HG03378 (cell line): ENCODE measurements at regions not wholly inside any gene's neighbourhood (a gene's known extent, or its start where the extent isn't known, plus 50 kb on each side); places are given as distances from the start of the nearest gene placed in this dataset.

Source experiments
- ATAC-seq: cut with Tn5 transposase; IDR thresholded peaks from one replicate; pipeline ENCODE4 v1.9.1; 2021; ENCODE audit warnings: mild to moderate bottlenecking, moderate library complexity; ENCODE audit not compliant: unreplicated experiment

- no peak for ATAC-seq
Observed at GRCh38 chr15:39486621-39487457, 94.0 kb upstream of the THBS1 start.

GRCh38 chr15:39487458-39487735, 93.5 kb upstream of the THBS1 start:
- ATAC-seq, result no peak

DNA sequence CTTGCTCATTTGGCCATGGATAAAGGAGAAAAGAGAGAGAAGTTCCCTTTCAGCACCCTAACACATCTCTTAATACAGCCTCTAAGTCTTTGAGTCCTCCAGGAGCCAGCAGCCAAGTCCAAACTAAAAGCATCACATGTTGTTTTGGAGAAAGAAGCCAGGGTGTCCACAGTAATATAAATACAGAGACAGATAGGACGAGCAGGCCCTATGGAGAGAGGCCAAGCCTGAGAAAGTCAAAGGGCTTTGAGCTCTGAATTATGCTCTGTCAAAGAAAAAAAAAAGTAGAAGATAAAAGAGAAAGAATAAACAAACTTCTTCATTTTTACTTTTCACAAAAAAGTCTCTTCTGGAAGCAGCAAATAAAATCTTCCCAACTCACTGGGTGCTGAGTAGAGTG, 92.4 kb upstream of the THBS1 start:
- no peak for ATAC-seq

GRCh38 chr15:39488961-39489360, 91.9 kb upstream of the THBS1 start:
- no peak for ATAC-seq

DNA sequence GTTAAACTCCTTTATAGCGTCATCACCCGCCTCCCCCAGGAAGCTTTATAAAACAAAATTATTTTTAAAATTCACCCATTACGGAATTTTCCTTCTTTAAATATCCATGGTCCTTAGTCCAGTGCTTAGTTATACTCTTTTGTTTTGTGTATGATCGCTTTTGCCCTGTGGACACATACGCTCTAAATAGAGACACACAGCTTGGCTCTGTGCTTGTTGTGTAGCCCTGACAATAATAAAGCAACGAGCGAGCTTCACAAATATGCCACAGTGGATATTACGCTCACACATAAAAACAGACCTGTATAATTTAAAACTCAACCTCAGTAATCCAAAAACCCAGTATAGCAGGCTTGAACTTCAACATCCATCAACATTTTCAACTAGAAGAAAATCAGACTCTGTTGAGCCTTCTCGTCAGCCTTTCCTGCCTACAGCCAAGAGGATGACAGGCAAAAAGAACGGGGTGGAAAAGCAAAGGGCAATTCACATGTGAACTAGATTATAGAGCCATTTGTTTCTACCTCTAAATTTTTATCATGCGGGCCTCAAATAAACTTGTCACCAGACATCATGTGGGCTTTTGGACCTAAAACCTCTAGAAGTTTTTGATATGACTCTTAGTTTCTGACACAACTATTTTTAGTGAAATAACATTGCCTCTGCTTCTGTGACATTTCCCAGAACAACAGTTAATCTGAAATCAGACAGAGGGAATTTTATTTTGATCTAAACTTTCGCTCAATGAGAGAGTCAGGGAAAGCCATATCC, 89.6 kb upstream of the THBS1 start:
- no peak for ATAC-seq

GRCh38 chr15:39491886-39492490, 88.9 kb upstream of the THBS1 start:
- no peak for ATAC-seq

DNA sequence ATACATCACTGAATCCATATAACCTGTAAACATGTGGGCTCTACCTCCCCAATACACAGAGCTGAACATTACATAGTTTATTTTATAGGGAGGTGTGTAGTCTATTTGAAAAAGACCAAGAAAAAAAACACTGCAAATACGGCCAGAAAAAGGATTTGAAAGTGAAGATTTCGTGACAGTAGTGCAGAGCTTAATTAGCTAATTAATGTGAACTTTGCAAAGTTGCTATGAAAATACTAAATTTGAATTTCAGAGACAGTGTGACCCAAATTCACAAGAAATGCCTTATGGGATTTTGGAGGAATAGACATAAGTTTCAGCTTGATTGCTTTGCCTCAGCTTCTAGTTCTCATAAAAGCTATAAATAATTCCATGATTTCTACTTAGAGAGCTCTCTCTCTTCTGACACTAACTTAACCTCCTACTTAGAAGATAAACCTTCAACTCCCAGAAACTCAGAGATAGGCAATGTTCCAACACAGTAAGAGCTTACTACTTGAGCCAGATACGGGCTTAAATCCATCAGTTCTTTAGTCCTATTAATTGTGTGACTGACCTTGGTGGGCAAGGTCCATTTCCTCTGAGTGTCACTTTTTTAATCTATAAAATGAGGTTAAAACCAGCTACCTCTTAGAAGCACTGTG, 87.3 kb upstream of the THBS1 start:
- no peak for ATAC-seq

- no peak for ATAC-seq
Observed at GRCh38 chr15:39494462-39494861, 86.4 kb upstream of the THBS1 start.

DNA sequence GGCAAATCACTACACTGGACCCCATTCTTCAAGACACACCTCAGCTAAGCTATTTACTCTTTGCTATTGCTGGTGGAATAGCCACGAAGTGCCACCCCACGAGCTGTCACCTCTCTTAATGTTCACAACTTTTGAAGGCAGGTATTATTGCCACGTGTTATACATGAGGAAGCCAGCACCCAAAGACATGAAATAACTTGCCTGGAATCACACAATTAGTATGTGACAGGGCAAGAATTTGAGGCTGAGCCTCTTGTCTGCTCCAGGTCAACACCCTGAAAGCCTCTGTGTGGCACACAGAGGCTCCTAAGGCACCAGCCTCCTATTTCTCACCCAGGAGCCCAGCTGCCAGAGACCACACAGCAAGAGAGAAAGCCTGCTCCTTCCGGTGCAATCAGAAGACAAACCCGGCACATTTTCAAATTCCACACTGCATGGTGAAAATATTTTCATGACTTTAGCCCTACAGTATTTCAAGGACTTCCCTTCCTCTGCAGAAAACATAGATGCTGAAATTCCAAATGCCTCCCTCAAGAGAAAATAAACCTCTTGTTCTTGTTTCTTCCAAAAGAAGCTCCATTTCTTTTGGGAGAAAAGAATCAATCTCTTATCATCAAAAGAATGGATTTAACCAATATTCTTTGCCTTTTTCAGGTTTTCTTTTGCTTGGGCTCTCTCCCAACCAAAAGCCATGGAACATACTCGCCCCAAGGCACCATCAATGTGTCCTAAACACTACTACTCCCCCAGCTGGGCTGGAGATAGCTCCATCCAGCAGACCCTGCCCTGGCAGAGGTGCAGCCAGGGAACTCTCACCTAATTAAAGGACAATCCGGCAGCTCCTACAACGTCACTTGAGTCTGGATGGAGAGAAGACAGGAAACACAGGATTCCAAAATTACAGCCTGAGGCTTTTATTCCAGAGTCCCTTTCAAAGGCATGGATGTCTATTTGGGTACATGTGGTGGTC, 84.7 kb upstream of the THBS1 start:
- ATAC-seq, result no peak

GRCh38 chr15:39497016-39497758, 83.7 kb upstream of the THBS1 start:
- no peak for ATAC-seq

GRCh38 chr15:39497759-39498565, 82.9 kb upstream of the THBS1 start:
- ATAC-seq, result no peak

GRCh38 chr15:39498629-39499028, 82.2 kb upstream of the THBS1 start:
- no peak for ATAC-seq

DNA sequence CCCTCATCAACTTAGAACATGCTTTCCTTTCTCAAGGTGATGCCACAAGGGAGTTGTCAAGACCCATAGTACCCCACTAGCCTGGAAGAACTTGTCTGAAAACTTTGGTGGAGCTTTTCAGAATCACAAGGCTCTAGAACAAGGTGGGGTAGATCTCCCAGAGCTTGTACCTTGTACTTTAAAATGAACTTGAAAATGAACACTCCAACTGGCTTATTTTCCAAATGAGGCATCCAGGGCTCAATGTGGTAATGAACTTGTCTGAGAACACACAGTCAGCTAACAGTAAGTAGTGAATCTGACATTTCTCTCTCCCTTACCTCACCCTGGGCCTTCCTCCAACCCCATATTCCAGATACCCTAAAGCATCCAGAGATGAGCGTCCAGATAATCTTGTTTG, 81.8 kb upstream of the THBS1 start:
- no peak for ATAC-seq

DNA sequence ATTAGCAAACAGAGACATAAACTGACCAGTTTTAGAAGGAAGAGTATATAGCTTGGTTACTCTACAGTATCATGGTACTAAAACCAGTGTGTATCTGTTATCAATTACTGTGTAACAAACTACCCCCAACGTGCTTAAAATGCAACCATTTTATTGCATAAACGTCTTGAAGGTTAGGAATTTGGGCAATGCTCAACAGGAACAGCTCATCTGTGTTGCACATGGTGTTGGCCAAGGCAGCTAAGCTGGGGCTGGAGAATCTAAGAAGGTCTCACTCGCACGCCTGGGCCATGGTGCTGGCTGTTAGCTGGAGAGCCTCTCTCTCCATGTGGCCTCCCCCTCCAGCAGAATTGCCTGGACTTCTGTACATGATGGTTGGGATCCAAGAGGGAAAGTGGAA, 81.2 kb upstream of the THBS1 start:
- ATAC-seq, result no peak

GRCh38 chr15:39501366-39502081, 79.4 kb upstream of the THBS1 start:
- ATAC-seq, result no peak

- ATAC-seq, result no peak
Observed at GRCh38 chr15:39502082-39502447, 78.8 kb upstream of the THBS1 start.

- no peak for ATAC-seq
Observed at GRCh38 chr15:39502611-39503195, 78.2 kb upstream of the THBS1 start.

GRCh38 chr15:39503526-39503925, 77.4 kb upstream of the THBS1 start:
- ATAC-seq, result no peak
